K562 (cell line): ENCODE measurements at regions not wholly inside any gene's neighbourhood (a gene's known extent, or its start where the extent isn't known, plus 50 kb on each side); places are given as distances from the start of the nearest gene placed in this dataset.

Experiments
- FOXP1 ChIP-seq: sonication (generic); formaldehyde crosslinking; IDR thresholded peaks from 2 replicates; pipeline ENCODE4 v1.8.0; 2022; ENCODE audit warnings: mild to moderate bottlenecking, missing genetic modification reagents
- MEF2D ChIP-seq: conservative IDR thresholded peaks from 2 replicates; pipeline ENCODE4 v1.6.1; 2016; ENCODE audit warnings: low read depth, missing genetic modification characterization, missing compliant biosample characterization
- SRSF1 ChIP-seq: fragments of 200-400 bp; formaldehyde crosslinking; IDR thresholded peaks from 2 replicates; pipeline ENCODE4 v1.6.1; 2017; ENCODE audit warnings: mild to moderate bottlenecking, low read depth, low read length, moderate library complexity
- STAG1 ChIP-seq: sonication (generic); formaldehyde crosslinking; IDR thresholded peaks from 2 replicates; pipeline ENCODE4 v1.5.0; 2020; ENCODE audit warnings: missing genetic modification reagents, borderline replicate concordance
- ZBTB34 ChIP-seq: fragments of 250-450 bp; sonication (Bioruptor Pico); IDR thresholded peaks from 2 replicates; pipeline ENCODE4 v1.8.0; 2021; ENCODE audit warnings: mild to moderate bottlenecking, moderate library complexity
- ZFP36 ChIP-seq: fragments of 150-350 bp; IDR thresholded peaks from 2 replicates; pipeline ENCODE4 v1.6.1; 2018; ENCODE audit warnings: low read length, low read depth; ENCODE audit not compliant: partially characterized antibody
- TF ChIP-seq, protein P1 (sequence below): fragments of 250-450 bp; sonication (Bioruptor Pico); IDR thresholded peaks from 2 replicates; pipeline ENCODE4 v1.5.0; 2021; ENCODE audit warnings: mild to moderate bottlenecking, borderline replicate concordance
- TF ChIP-seq, protein P2 (sequence below): fragments of 200-600 bp; sonication (generic); IDR thresholded peaks from one replicate; pipeline ENCODE4 v1.6.1; 2012; ENCODE audit warnings: mild to moderate bottlenecking, low read depth, low read length, inconsistent platforms
- TF ChIP-seq, protein P3 (sequence below): fragments of 250-450 bp; sonication (Bioruptor Pico); IDR thresholded peaks from 2 replicates; pipeline ENCODE4 v1.5.0; 2020; ENCODE audit warnings: mild to moderate bottlenecking, borderline replicate concordance

DNA sequence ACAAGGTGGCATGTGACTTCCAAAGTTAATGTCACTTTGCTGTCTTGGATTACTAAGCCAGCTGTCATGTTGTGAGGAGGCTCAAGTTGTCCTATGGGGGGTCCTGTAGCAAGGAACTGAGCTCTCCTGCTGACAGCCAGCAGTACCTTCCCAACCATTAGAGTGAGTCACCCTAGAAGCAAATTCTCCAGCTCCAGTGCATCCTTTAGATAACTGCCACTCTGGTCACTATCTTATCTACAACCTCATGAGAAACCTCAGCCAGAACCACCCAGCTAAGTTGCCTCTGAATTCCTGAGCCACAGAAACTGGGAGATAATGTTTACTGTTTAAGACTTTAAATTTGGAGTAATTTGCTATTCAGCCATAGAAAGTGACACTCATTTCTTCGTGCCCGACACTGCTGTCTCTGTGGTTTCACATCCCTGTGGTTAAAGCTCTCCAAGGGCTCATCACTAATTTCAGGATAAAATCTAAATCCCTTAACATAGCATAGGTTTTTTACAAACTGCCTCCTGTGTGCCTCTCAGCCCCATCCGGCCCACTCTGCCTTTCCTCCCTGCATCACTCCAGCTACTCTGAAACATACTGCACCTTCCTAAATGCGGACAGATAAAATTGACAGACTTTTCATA lies 83.5 kb downstream of the PRR15 start (continued):
- TF ChIP-seq, protein P1, sequence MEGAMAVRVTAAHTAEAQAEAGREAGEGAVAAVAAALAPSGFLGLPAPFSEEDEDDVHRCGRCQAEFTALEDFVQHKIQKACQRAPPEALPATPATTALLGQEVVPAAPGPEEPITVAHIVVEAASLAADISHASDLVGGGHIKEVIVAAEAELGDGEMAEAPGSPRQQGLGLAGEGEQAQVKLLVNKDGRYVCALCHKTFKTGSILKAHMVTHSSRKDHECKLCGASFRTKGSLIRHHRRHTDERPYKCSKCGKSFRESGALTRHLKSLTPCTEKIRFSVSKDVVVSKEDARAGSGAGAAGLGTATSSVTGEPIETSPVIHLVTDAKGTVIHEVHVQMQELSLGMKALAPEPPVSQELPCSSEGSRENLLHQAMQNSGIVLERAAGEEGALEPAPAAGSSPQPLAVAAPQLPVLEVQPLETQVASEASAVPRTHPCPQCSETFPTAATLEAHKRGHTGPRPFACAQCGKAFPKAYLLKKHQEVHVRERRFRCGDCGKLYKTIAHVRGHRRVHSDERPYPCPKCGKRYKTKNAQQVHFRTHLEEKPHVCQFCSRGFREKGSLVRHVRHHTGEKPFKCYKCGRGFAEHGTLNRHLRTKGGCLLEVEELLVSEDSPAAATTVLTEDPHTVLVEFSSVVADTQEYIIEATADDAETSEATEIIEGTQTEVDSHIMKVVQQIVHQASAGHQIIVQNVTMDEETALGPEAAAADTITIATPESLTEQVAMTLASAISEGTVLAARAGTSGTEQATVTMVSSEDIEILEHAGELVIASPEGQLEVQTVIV (CRISPR knock-in tag) = no peak
- TF ChIP-seq FOXP1 (no peak), ZFP36 (peak; percentile 57), MEF2D (tag) (no peak), ZBTB34 (CRISPR knock-in tag) (no peak), SRSF1 (no peak), STAG1 (CRISPR knock-in tag) (no peak)
- TF ChIP-seq, protein P2, sequence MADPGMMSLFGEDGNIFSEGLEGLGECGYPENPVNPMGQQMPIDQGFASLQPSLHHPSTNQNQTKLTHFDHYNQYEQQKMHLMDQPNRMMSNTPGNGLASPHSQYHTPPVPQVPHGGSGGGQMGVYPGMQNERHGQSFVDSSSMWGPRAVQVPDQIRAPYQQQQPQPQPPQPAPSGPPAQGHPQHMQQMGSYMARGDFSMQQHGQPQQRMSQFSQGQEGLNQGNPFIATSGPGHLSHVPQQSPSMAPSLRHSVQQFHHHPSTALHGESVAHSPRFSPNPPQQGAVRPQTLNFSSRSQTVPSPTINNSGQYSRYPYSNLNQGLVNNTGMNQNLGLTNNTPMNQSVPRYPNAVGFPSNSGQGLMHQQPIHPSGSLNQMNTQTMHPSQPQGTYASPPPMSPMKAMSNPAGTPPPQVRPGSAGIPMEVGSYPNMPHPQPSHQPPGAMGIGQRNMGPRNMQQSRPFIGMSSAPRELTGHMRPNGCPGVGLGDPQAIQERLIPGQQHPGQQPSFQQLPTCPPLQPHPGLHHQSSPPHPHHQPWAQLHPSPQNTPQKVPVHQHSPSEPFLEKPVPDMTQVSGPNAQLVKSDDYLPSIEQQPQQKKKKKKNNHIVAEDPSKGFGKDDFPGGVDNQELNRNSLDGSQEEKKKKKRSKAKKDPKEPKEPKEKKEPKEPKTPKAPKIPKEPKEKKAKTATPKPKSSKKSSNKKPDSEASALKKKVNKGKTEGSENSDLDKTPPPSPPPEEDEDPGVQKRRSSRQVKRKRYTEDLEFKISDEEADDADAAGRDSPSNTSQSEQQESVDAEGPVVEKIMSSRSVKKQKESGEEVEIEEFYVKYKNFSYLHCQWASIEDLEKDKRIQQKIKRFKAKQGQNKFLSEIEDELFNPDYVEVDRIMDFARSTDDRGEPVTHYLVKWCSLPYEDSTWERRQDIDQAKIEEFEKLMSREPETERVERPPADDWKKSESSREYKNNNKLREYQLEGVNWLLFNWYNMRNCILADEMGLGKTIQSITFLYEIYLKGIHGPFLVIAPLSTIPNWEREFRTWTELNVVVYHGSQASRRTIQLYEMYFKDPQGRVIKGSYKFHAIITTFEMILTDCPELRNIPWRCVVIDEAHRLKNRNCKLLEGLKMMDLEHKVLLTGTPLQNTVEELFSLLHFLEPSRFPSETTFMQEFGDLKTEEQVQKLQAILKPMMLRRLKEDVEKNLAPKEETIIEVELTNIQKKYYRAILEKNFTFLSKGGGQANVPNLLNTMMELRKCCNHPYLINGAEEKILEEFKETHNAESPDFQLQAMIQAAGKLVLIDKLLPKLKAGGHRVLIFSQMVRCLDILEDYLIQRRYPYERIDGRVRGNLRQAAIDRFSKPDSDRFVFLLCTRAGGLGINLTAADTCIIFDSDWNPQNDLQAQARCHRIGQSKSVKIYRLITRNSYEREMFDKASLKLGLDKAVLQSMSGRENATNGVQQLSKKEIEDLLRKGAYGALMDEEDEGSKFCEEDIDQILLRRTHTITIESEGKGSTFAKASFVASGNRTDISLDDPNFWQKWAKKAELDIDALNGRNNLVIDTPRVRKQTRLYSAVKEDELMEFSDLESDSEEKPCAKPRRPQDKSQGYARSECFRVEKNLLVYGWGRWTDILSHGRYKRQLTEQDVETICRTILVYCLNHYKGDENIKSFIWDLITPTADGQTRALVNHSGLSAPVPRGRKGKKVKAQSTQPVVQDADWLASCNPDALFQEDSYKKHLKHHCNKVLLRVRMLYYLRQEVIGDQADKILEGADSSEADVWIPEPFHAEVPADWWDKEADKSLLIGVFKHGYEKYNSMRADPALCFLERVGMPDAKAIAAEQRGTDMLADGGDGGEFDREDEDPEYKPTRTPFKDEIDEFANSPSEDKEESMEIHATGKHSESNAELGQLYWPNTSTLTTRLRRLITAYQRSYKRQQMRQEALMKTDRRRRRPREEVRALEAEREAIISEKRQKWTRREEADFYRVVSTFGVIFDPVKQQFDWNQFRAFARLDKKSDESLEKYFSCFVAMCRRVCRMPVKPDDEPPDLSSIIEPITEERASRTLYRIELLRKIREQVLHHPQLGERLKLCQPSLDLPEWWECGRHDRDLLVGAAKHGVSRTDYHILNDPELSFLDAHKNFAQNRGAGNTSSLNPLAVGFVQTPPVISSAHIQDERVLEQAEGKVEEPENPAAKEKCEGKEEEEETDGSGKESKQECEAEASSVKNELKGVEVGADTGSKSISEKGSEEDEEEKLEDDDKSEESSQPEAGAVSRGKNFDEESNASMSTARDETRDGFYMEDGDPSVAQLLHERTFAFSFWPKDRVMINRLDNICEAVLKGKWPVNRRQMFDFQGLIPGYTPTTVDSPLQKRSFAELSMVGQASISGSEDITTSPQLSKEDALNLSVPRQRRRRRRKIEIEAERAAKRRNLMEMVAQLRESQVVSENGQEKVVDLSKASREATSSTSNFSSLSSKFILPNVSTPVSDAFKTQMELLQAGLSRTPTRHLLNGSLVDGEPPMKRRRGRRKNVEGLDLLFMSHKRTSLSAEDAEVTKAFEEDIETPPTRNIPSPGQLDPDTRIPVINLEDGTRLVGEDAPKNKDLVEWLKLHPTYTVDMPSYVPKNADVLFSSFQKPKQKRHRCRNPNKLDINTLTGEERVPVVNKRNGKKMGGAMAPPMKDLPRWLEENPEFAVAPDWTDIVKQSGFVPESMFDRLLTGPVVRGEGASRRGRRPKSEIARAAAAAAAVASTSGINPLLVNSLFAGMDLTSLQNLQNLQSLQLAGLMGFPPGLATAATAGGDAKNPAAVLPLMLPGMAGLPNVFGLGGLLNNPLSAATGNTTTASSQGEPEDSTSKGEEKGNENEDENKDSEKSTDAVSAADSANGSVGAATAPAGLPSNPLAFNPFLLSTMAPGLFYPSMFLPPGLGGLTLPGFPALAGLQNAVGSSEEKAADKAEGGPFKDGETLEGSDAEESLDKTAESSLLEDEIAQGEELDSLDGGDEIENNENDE = no peak
- TF ChIP-seq, protein P3, sequence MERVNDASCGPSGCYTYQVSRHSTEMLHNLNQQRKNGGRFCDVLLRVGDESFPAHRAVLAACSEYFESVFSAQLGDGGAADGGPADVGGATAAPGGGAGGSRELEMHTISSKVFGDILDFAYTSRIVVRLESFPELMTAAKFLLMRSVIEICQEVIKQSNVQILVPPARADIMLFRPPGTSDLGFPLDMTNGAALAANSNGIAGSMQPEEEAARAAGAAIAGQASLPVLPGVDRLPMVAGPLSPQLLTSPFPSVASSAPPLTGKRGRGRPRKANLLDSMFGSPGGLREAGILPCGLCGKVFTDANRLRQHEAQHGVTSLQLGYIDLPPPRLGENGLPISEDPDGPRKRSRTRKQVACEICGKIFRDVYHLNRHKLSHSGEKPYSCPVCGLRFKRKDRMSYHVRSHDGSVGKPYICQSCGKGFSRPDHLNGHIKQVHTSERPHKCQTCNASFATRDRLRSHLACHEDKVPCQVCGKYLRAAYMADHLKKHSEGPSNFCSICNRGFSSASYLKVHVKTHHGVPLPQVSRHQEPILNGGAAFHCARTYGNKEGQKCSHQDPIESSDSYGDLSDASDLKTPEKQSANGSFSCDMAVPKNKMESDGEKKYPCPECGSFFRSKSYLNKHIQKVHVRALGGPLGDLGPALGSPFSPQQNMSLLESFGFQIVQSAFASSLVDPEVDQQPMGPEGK = no peak
